ENCODE measurements at regions not wholly inside any gene's neighbourhood (a gene's known extent, or its start where the extent isn't known, plus 50 kb on each side); places are given as distances from the start of the nearest gene placed in this dataset.

GRCh38 chr18:24584813-24585212 lies 124.4 kb downstream of the HRH4 start:
- Histone ChIP-seq H3K79me2 (ENCODE audit: insufficient read depth, low read length) (no peaks in the 10 kb centered on the region), H3K23ac (ENCODE audit: insufficient read length, low read depth, low read length) (no peak overlapping the region), H3K79me1 (ENCODE audit: insufficient read depth, low read depth, low read length, poor library complexity, severe bottlenecking) (no peaks in the 10 kb centered on the region), H3K23me2 (ENCODE audit: insufficient read length, low read depth, low read length, poor library complexity, severe bottlenecking) (no peaks in the 10 kb centered on the region), H3K27ac (ENCODE audit: insufficient read length, low read depth, low read length) (no peak overlapping the region), H3K18ac (ENCODE audit: insufficient read length, low read depth, low read length) (no peak overlapping the region), H2BK20ac (ENCODE audit: low read depth, low read length, poor library complexity, severe bottlenecking) (no peak overlapping the region), H3K9me3 (ENCODE audit: control insufficient read depth, low read depth, low read length) (no peaks in the 10 kb centered on the region), H3T11ph (ENCODE audit: low read length) (no peak overlapping the region), H3K27me3 (ENCODE audit: insufficient read depth, low read length) (no peaks in the 10 kb centered on the region), H4K91ac (ENCODE audit: insufficient read length, low read depth, low read length) (no peak overlapping the region), H3K56ac (ENCODE audit: insufficient read length, low read depth, low read length) (no peak overlapping the region), H2BK5ac (ENCODE audit: insufficient read length, low read length) (no peak overlapping the region), H2BK12ac (ENCODE audit: insufficient read length, low read depth, low read length) (no peak overlapping the region), H3K4ac (ENCODE audit: low read depth, low read length) (no peak overlapping the region), H3K4me1 (ENCODE audit: insufficient read depth, low read length) (peaks cover 19% of the 10 kb centered on the region), H3K9ac (ENCODE audit: extremely low read depth, insufficient read length, low read length) (no peak overlapping the region), H2AK5ac (ENCODE audit: insufficient read length, low read length) (no peak overlapping the region), H2AFZ (ENCODE audit: low read length) (no peak overlapping the region), H4K20me1 (ENCODE audit: control insufficient read depth, insufficient read depth, insufficient read length) (no peaks in the 10 kb centered on the region), H4K8ac (replicated peaks; ENCODE audit: insufficient read length, low read depth, low read length) (no peak overlapping the region), H3K14ac (ENCODE audit: insufficient read depth, low read length) (no peak overlapping the region), H2BK120ac (ENCODE audit: low read depth, low read length, poor library complexity, severe bottlenecking) (no peak overlapping the region), H2BK15ac (ENCODE audit: low read depth, low read length) (no peak overlapping the region), H3K4me2 (ENCODE audit: insufficient read depth, insufficient read length, low read length) (no peak overlapping the region), H4K5ac (ENCODE audit: insufficient read length, low read depth, low read length) (no peak overlapping the region)
- Mint-ChIP-seq H3K27ac (peak overlapping the region in 2 of 3 experiments; percentile 23 to 29; a peak in 3 of 7 replicates), H3K4me3 (no peak overlapping the region), H3K36me3 (ENCODE audit: insufficient read depth in 1 of 3, low read depth in 3 of 3) (no peaks in the 10 kb centered on the region), H3K9me3 (no peaks in the 10 kb centered on the region; a peak in 1 of 5 replicates), H3K27me3 (ENCODE audit: low read depth) (no peaks in the 10 kb centered on the region), H3K4me1 (peaks cover 34 to 39% of the 10 kb centered on the region in 2 experiments)
- no CpG with 5 or more reads among the region's 5 CpGs for WGBS (ENCODE audit: extremely low coverage, insufficient read length, low lambda C conversion rate)
- no peak for DNase-seq
- TF ChIP-seq CTCF (conservative IDR thresholded peaks at IDR 0.05): no peak
